A549 (cell line): ENCODE measurements at regions not wholly inside any gene's neighbourhood (a gene's known extent, or its start where the extent isn't known, plus 50 kb on each side); places are given as distances from the start of the nearest gene placed in this dataset.

Experiments used
- ATAC-seq, 2 experiments: fragments of 200-7000 bp in 1 of 2; fragments of >200 bp in 1 of 2; cut with Nextera tagmentation in 1 of 2; cut with Tn5 transposase in 1 of 2; 3 replicates each; pipeline versions ENCODE4 v1.8.0 to v1.9.1; 2018 to 2020; ENCODE audit warnings: mild to moderate bottlenecking in 1 of 2, moderate library complexity in 1 of 2
- CTCF ChIA-PET: fragments of 300-600 bp; sonication (Branson Sonifier 250); formaldehyde crosslinking; extraction: SDS; loops from one replicate; lab custom pipeline; 2021; ENCODE audit warnings: antibody characterized with exemption, inconsistent platforms; lab: Yijun Ruan, JAX
- POLR2A ChIA-PET: fragments of 350-600 bp; formaldehyde crosslinking; extraction: SDS; loops from one replicate; lab custom pipeline; 2021; ENCODE audit warnings: antibody characterized with exemption, inconsistent platforms; lab: Yijun Ruan, JAX
- DNase-seq, 2 experiments: peaks; one replicate each; pipeline versions ENCODE4 v3.0.0 to v3.0.0-alpha.2; 2011 to 2016; ENCODE audit warnings: low read depth in 1 of 2, low spot score in 1 of 2
- FAIRE-seq: peaks from 2 replicates; lab custom pipeline; 2011; peaks lifted over from hg19 to GRCh38; lab: Jason Lieb, UNC
- H3K27ac ChIP-seq, 2 experiments: fragments of >200 bp; sonication (Bioruptor Twin); formaldehyde crosslinking; 3 replicates each; pipeline ENCODE4 v1.5.1; 2016 to 2017
- H3K4me1 ChIP-seq: fragments of >200 bp; sonication (Bioruptor Twin); formaldehyde crosslinking; 3 replicates; pipeline ENCODE4 v1.6.1; 2016
- H3K4me2 ChIP-seq: fragments of >200 bp; sonication (Bioruptor Twin); formaldehyde crosslinking; 3 replicates; pipeline ENCODE4 v1.6.1; 2016
- H3K4me3 ChIP-seq: fragments of >200 bp; sonication (Bioruptor Twin); formaldehyde crosslinking; 3 replicates; pipeline ENCODE4 v1.5.1; 2016
- H3K9me3 ChIP-seq: fragments of >200 bp; sonication (Bioruptor Twin); formaldehyde crosslinking; 3 replicates; pipeline ENCODE4 v1.6.1; 2016
- ATOH8 ChIP-seq: fragments of 250-450 bp; sonication (Bioruptor Pico); IDR thresholded peaks from 2 replicates; pipeline ENCODE4 v1.5.0; 2020; ENCODE audit warnings: low read depth, mild to moderate bottlenecking, moderate library complexity
- BHLHE40 ChIP-seq: IDR thresholded peaks from 2 replicates; pipeline ENCODE4 v1.6.1; 2012; ENCODE audit warnings: low read depth, low read length, inconsistent platforms
- CHD4 ChIP-seq: fragments of 200-600 bp; sonication (generic); IDR thresholded peaks from 2 replicates; pipeline ENCODE4 v1.6.1; 2016; ENCODE audit warnings: antibody characterized with exemption, mild to moderate bottlenecking, borderline replicate concordance
- CTCF ChIP-seq: fragments of >200 bp; sonication (Bioruptor Twin); formaldehyde crosslinking; IDR thresholded peaks from 3 replicates; pipeline ENCODE4 v1.5.1; 2016
- E2F6 ChIP-seq: IDR thresholded peaks from 2 replicates; pipeline ENCODE4 v1.6.1; 2012; ENCODE audit warnings: low read depth, borderline replicate concordance
- EP300 ChIP-seq, 2 experiments: fragments of >200 bp; sonication (Bioruptor Twin); formaldehyde crosslinking; IDR thresholded peaks; 2 replicates in 1 of 2; 3 replicates in 1 of 2; pipeline ENCODE4 v1.6.1; 2016 to 2017
- FOSB ChIP-seq: fragments of 250-450 bp; sonication (Bioruptor Pico); IDR thresholded peaks from 2 replicates; pipeline ENCODE4 v1.5.0; 2020; ENCODE audit warnings: mild to moderate bottlenecking, moderate library complexity
- HES2 ChIP-seq: fragments of >200 bp; sonication (Bioruptor Twin); formaldehyde crosslinking; IDR thresholded peaks from 2 replicates; pipeline ENCODE4 v1.6.1; 2016
- HOXB13 ChIP-seq: fragments of 250-450 bp; sonication (Bioruptor Pico); IDR thresholded peaks from 2 replicates; pipeline ENCODE4 v1.5.0; 2020; ENCODE audit warnings: low read depth, mild to moderate bottlenecking, moderate library complexity
- HOXB5 ChIP-seq: fragments of 250-450 bp; sonication (Bioruptor Pico); IDR thresholded peaks from 2 replicates; pipeline ENCODE4 v1.5.0; 2020; ENCODE audit warnings: mild to moderate bottlenecking, moderate library complexity
- KDM5A ChIP-seq: fragments of 200-600 bp; sonication (generic); IDR thresholded peaks from 2 replicates; pipeline ENCODE4 v1.6.1; 2016; ENCODE audit warnings: antibody characterized with exemption, mild to moderate bottlenecking
- MAX ChIP-seq: IDR thresholded peaks from 2 replicates; pipeline ENCODE4 v1.6.1; 2012
- MAZ ChIP-seq: fragments of 150-350 bp; IDR thresholded peaks from 2 replicates; pipeline ENCODE4 v1.6.1; 2014; ENCODE audit warnings: antibody characterized with exemption, low read depth, low read length, borderline replicate concordance
- MYC ChIP-seq: IDR thresholded peaks from 2 replicates; pipeline ENCODE4 v1.6.1; 2012; ENCODE audit warnings: mild to moderate bottlenecking, inconsistent platforms, low read length, improper control_type of control experiment, borderline replicate concordance
- NFE2L2 ChIP-seq: fragments of 150-350 bp; conservative IDR thresholded peaks from 2 replicates; pipeline ENCODE4 v1.6.1; 2014; ENCODE audit warnings: low read length
- PBX3 ChIP-seq: IDR thresholded peaks from 2 replicates; pipeline ENCODE4 v1.6.1; 2012
- POLR2AphosphoS2 ChIP-seq: conservative IDR thresholded peaks from 2 replicates; pipeline ENCODE4 v1.6.1; 2012; ENCODE audit warnings: low read length, improper control_type of control experiment, inconsistent platforms
- RARB ChIP-seq: fragments of 250-450 bp; sonication (Bioruptor Pico); IDR thresholded peaks from 2 replicates; pipeline ENCODE4 v1.8.0; 2021; ENCODE audit warnings: mild to moderate bottlenecking, moderate library complexity
- RCOR1 ChIP-seq: fragments of 150-350 bp; IDR thresholded peaks from 2 replicates; pipeline ENCODE4 v1.6.1; 2014; ENCODE audit warnings: antibody characterized with exemption, low read length, low read depth
- RFX5 ChIP-seq: fragments of 450-650 bp; IDR thresholded peaks from 2 replicates; pipeline ENCODE4 v1.7.1; 2014; ENCODE audit warnings: antibody characterized with exemption, mild to moderate bottlenecking, moderate library complexity
- SMC3 ChIP-seq: fragments of >200 bp; sonication (Bioruptor Twin); formaldehyde crosslinking; IDR thresholded peaks from 3 replicates; pipeline ENCODE4 v1.6.1; 2018; ENCODE audit warnings: inconsistent platforms
- ZNF302 ChIP-seq: fragments of 250-450 bp; sonication (Bioruptor Pico); IDR thresholded peaks from 2 replicates; pipeline ENCODE4 v1.9.0; 2021; ENCODE audit warnings: inconsistent platforms, mild to moderate bottlenecking, moderate library complexity
- ZSCAN20 ChIP-seq: fragments of 250-450 bp; sonication (Bioruptor Pico); IDR thresholded peaks from 2 replicates; pipeline ENCODE4 v1.8.0; 2022; ENCODE audit warnings: mild to moderate bottlenecking, moderate library complexity
- WGBS: methylation state at CpG from one replicate; pipeline ENCODE4 v1.1.6; 2017; ENCODE audit errors: missing lambda C conversion rate; 5-methylcytosine and 5-hydroxymethylcytosine counted together

GRCh38 chr14:38044710-38045109, 163.0 kb upstream of the SSTR1 start:
- TF ChIP-seq BHLHE40 (no peak), SMC3 (no peak), POLR2AphosphoS2 (no peak), ZNF302 (CRISPR knock-in tag) (no peak), EP300 (IDR thresholded peaks at IDR 0.05) (no peak), HOXB5 (no peak), RCOR1 (no peak), MYC (no peak), MAX (no peak), ZSCAN20 (CRISPR knock-in tag) (no peak), HES2 (no peak), NFE2L2 (no peak), FOSB (no peak), CHD4 (no peak), KDM5A (no peak), CTCF (no peak), E2F6 (no peak)
- H3K4me3 ChIP-seq = no peak overlapping the region
- H3K4me1 ChIP-seq = no peaks in the 10 kb centered on the region
- no peaks in the 10 kb centered on the region for H3K9me3 ChIP-seq
- POLR2A ChIA-PET = no interaction called here
- no peak for FAIRE-seq
- CTCF ChIA-PET = no interaction called here
- no peak overlapping the region for H3K27ac ChIP-seq
- DNase-seq = no peak
- ATAC-seq = no peak
- H3K4me2 ChIP-seq = no peak overlapping the region
- 22% methylated on average over 4 of the region's 4 CpGs for WGBS

GRCh38 chr14:38045461-38045860, 162.2 kb upstream of the SSTR1 start:
- Histone ChIP-seq H3K27ac (no peak overlapping the region), H3K4me2 (no peak overlapping the region), H3K9me3 (no peaks in the 10 kb centered on the region)
- CTCF ChIA-PET = no interaction called here
- WGBS = 43% methylated on average over 2 of the region's 2 CpGs
- TF ChIP-seq POLR2AphosphoS2 = no peak
- TF ChIP-seq RARB (CRISPR knock-in tag) = no peak
- TF ChIP-seq SMC3 = no peak
- TF ChIP-seq KDM5A = no peak
- no peak for TF ChIP-seq HOXB13 (CRISPR knock-in tag)
- TF ChIP-seq EP300 (IDR thresholded peaks at IDR 0.05) = no peak
- no peak for TF ChIP-seq RFX5
- no peak for TF ChIP-seq CHD4
- TF ChIP-seq ATOH8 (CRISPR knock-in tag) = no peak
- TF ChIP-seq MAZ = no peak
- TF ChIP-seq, all 56 proteins: peak for 0
- ATAC-seq (no peak), DNase-seq (no peak), FAIRE-seq (no peak)
- Histone ChIP-seq H3K4me1 (no peaks in the 10 kb centered on the region), H3K4me3 (no peak overlapping the region)
- POLR2A ChIA-PET = no interaction called here

- no peak for TF ChIP-seq PBX3
- ChIA-PET POLR2A (no interaction called here), CTCF (no interaction called here)
- H3K9me3 ChIP-seq = no peaks in the 10 kb centered on the region
- 18% methylated on average over 2 of the region's 2 CpGs for WGBS
- no peak overlapping the region for H3K4me3 ChIP-seq
- DNase-seq (no peak), ATAC-seq (no peak), FAIRE-seq (no peak)
- no peaks in the 10 kb centered on the region for H3K4me1 ChIP-seq
- no peak overlapping the region for H3K27ac ChIP-seq
- H3K4me2 ChIP-seq = no peak overlapping the region
Measured at GRCh38 chr14:38046160-38046559, 161.5 kb upstream of the SSTR1 start.
